GM12872 (cell line): ENCODE measurements at regions not wholly inside any gene's neighbourhood (a gene's known extent, or its start where the extent isn't known, plus 50 kb on each side); places are given as distances from the start of the nearest gene placed in this dataset.

ENCODE experiments used
- CTCF ChIP-seq: IDR thresholded peaks from 3 replicates; pipeline ENCODE4 v1.5.1; 2011; ENCODE audit warnings: low read depth, mild to moderate bottlenecking, low read length, moderate library complexity; ENCODE audit not compliant: insufficient read depth

- no peak for TF ChIP-seq CTCF
Measured at GRCh38 chr1:198411240-198411639, 129.2 kb downstream of the ATP6V1G3 start.

- no peak for TF ChIP-seq CTCF
Measured at GRCh38 chr1:198408716-198409115, 131.8 kb downstream of the ATP6V1G3 start.

GRCh38 chr1:198400063-198400462, 140.4 kb downstream of the ATP6V1G3 start:
- no peak for TF ChIP-seq CTCF

GRCh38 chr1:198399452-198399851, 141.0 kb downstream of the ATP6V1G3 start:
- TF ChIP-seq CTCF: no peak

GRCh38 chr1:198397208-198397808, 143.2 kb downstream of the ATP6V1G3 start:
- no peak for TF ChIP-seq CTCF

- no peak for TF ChIP-seq CTCF
Measured at GRCh38 chr1:198391393-198392020, 149.0 kb downstream of the ATP6V1G3 start.

- no peak for TF ChIP-seq CTCF
Measured at GRCh38 chr1:198387587-198387986, 152.9 kb downstream of the ATP6V1G3 start.
